Ovary (tissue), 3 donors: ENCODE measurements at regions not wholly inside any gene's neighbourhood (a gene's known extent, or its start where the extent isn't known, plus 50 kb on each side); places are given as distances from the start of the nearest gene placed in this dataset.

Experiments used
- POLR2A ChIP-seq: fragments of 450-650 bp; IDR thresholded peaks from one replicate; pipeline ENCODE4 v1.6.1; 2017; ENCODE audit warnings: antibody characterized with exemption, mild to moderate bottlenecking, moderate library complexity
- TF ChIP-seq, protein P1 (sequence below), 3 donors: fragments of 450-650 bp in 2 of 3; fragments of 200-600 bp in 1 of 3; IDR thresholded peaks; one replicate each; pipeline versions ENCODE4 v1.5.1 to v1.8.0; 2016 to 2022; ENCODE audit warnings: antibody characterized with exemption in 3 of 3, mild to moderate bottlenecking in 1 of 3
- donor health status: DM: no; HTN: no; CAD: no.

DNA sequence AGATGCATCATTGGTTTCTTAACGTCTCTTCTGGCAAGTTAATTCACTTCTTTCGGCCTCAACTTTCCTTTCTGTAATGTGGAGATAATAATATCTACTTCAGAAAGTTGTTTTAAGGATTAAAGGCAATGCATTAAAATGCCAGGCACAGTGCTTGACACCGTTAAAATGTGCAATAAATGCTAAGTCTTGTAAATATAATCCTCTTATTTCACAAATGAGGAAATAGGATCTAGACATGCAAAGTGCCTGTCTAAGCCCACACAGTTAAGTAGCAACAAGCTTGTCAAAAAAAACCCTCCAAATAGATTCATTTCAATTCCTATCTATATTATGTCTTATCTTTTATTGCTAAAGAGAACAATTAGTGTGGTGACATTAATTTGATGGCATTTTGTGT, 86.4 kb upstream of the TSC22D1 start:
- TF ChIP-seq POLR2A, result no peak
- TF ChIP-seq, protein P1, sequence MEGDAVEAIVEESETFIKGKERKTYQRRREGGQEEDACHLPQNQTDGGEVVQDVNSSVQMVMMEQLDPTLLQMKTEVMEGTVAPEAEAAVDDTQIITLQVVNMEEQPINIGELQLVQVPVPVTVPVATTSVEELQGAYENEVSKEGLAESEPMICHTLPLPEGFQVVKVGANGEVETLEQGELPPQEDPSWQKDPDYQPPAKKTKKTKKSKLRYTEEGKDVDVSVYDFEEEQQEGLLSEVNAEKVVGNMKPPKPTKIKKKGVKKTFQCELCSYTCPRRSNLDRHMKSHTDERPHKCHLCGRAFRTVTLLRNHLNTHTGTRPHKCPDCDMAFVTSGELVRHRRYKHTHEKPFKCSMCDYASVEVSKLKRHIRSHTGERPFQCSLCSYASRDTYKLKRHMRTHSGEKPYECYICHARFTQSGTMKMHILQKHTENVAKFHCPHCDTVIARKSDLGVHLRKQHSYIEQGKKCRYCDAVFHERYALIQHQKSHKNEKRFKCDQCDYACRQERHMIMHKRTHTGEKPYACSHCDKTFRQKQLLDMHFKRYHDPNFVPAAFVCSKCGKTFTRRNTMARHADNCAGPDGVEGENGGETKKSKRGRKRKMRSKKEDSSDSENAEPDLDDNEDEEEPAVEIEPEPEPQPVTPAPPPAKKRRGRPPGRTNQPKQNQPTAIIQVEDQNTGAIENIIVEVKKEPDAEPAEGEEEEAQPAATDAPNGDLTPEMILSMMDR (IDR thresholded peaks at IDR 0.05), result no peak
